HCT116 (cell line): ENCODE measurements at regions not wholly inside any gene's neighbourhood (a gene's known extent, or its start where the extent isn't known, plus 50 kb on each side); places are given as distances from the start of the nearest gene placed in this dataset.
"Not testable (repeated sequence)": the region's sequence is repeated elsewhere in the genome, so short reads cannot be mapped to it uniquely, and the experiment has no call there.

Source experiments
- ATAC-seq: fragments of 200-7000 bp; cut with Tn5 transposase; 2 replicates; pipeline ENCODE4 v1.9.1; 2020; ENCODE audit warnings: mild to moderate bottlenecking, moderate library complexity
- BruUV-seq: library from RNA; stranded (reverse); fragments of 400-500 nt; replicated peaks from 2 replicates; lab custom pipeline; 2021; lab: Mats Ljungman, UMichigan
- CTCF ChIA-PET: fragments of 300-600 bp; sonication (Branson Sonifier 250); formaldehyde crosslinking; loops from one replicate; lab custom pipeline; 2021; ENCODE audit warnings: antibody characterized with exemption; lab: Charles Lee
- POLR2A ChIA-PET: fragments of 300-600, 350-600 bp; sonication (Branson Sonifier 250); formaldehyde crosslinking; loops from one replicate; lab custom pipeline; 2021; ENCODE audit warnings: antibody characterized with exemption; lab: Charles Lee
- RAD21 ChIA-PET, 2 experiments: fragments of 300-600 bp; sonication (Branson Sonifier 250); formaldehyde crosslinking; loops; one replicate each; lab custom pipeline; 2023; ENCODE audit warnings: low total read pairs in 2 of 2; ENCODE audit not compliant: uncharacterized antibody in 2 of 2, unreplicated experiment in 2 of 2, low non-redundant PET in 1 of 2; lab: Charles Lee
- DNase-seq: peaks from one replicate; pipeline ENCODE4 v3.0.0-alpha.2; 2010; ENCODE audit warnings: low read depth, low spot score
- H2AFZ ChIP-seq: fragments of 200-600 bp; shearing (Covaris generic), sonication (generic); 2 replicates; pipeline ENCODE4 v1.6.1; 2017; ENCODE audit warnings: low read depth, mixed run types, mixed read lengths, antibody characterized with exemption, low read length; ENCODE audit not compliant: poor library complexity, severe bottlenecking
- H3K27ac ChIP-seq: 2 replicates; pipeline ENCODE4 v1.5.1; 2012; ENCODE audit warnings: low read depth, low read length
- H3K27me3 ChIP-seq: fragments of 200-600 bp; sonication (generic); 2 replicates; pipeline ENCODE4 v1.6.1; 2016; ENCODE audit warnings: mixed run types, low read length, mixed read lengths; ENCODE audit not compliant: insufficient read depth
- H3K36me3 ChIP-seq, 2 experiments: fragments of 200-500 bp in 1 of 2; fragments of 200-600 bp in 1 of 2; sonication (Bioruptor generic) in 1 of 2; sonication (generic) in 1 of 2; 2 replicates each; pipeline versions ENCODE4 v1.5.1 to v1.6.1; 2014 to 2016; ENCODE audit warnings: low read length in 2 of 2, inconsistent platforms in 1 of 2, mixed read lengths in 1 of 2, mixed run types in 1 of 2; ENCODE audit not compliant: insufficient read depth in 2 of 2, control insufficient read depth in 1 of 2
- H3K4me1 ChIP-seq, 2 experiments: fragments of 200-600 bp in 1 of 2; sonication (generic) in 1 of 2; 2 replicates each; pipeline versions ENCODE4 v1.5.1 to v1.6.1; 2012 to 2017; ENCODE audit warnings: low read length in 2 of 2, inconsistent platforms in 1 of 2, mild to moderate bottlenecking in 1 of 2, mixed read lengths in 1 of 2, mixed run types in 1 of 2, moderate library complexity in 1 of 2; ENCODE audit not compliant: insufficient read depth in 2 of 2, control insufficient read depth in 1 of 2
- H3K4me2 ChIP-seq: fragments of 200-600 bp; sonication (generic); 2 replicates; pipeline ENCODE4 v1.6.1; 2017; ENCODE audit warnings: mixed run types, low read length, mixed read lengths
- H3K4me3 ChIP-seq, 2 experiments: fragments of 200-600 bp in 1 of 2; sonication (generic) in 1 of 2; replicated peaks in 1 of 2; 2 replicates each; pipeline ENCODE4 v1.5.1; 2011 to 2016; ENCODE audit warnings: low read length in 2 of 2, control low read depth in 1 of 2, low read depth in 1 of 2, mild to moderate bottlenecking in 1 of 2, mixed read lengths in 1 of 2, mixed run types in 1 of 2
- H3K79me2 ChIP-seq: fragments of 200-600 bp; sonication (generic); 2 replicates; pipeline ENCODE4 v1.6.1; 2017; ENCODE audit warnings: mild to moderate bottlenecking, mixed run types, low read length, moderate library complexity, mixed read lengths; ENCODE audit not compliant: insufficient read depth
- H3K9ac ChIP-seq: fragments of 200-600 bp; sonication (generic); 2 replicates; pipeline ENCODE4 v1.6.1; 2016; ENCODE audit warnings: low read length, mixed read lengths
- H3K9me2 ChIP-seq: fragments of 200-600 bp; sonication (generic), shearing (Covaris generic); 2 replicates; pipeline ENCODE4 v1.6.1; 2017; ENCODE audit warnings: mixed run types, mild to moderate bottlenecking, moderate library complexity; ENCODE audit not compliant: insufficient read depth
- H3K9me3 ChIP-seq, 2 experiments: fragments of 200-500 bp in 1 of 2; fragments of 200-600 bp in 1 of 2; sonication (Bioruptor generic) in 1 of 2; sonication (generic) in 1 of 2; 2 replicates each; pipeline ENCODE4 v1.6.1; 2014 to 2017; ENCODE audit warnings: low read length in 2 of 2, mixed read lengths in 2 of 2, inconsistent platforms in 1 of 2, low read depth in 1 of 2, mild to moderate bottlenecking in 1 of 2, mixed run types in 1 of 2, moderate library complexity in 1 of 2; ENCODE audit not compliant: control insufficient read depth in 1 of 2, insufficient read depth in 1 of 2
- H4K20me1 ChIP-seq: fragments of 200-600 bp; sonication (generic), shearing (Covaris generic); 2 replicates; pipeline ENCODE4 v1.6.1; 2017; ENCODE audit warnings: mixed run types, mild to moderate bottlenecking, moderate library complexity; ENCODE audit not compliant: insufficient read depth
- intact Hi-C: fragments of 100-400 bp; cut with micrococcal nuclease; formaldehyde crosslinking; loops from 2 replicates; pipeline ENCODE4 v1.10.0; 2022

DNA sequence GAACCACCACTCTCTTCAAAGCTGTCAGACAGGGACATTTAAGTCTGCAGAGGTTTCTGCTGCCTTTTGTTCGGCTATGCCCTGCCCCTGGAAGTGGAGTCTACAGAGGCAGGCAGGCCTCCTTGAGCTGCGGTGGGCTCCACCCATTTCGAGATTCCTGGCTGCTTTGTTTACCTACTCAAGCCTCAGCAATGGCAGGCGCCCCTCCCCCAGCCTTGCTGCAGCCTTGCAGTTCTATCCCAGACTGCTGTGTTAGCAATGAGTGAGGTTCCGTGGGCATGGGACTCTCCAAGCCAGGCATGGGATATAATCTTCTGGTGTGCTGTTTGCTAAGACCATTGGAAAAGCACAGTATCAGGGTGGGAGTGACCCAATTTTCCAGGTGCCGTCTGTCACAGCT, 417.2 kb downstream of the KIF20B start:
- H3K9ac ChIP-seq, H3K27ac ChIP-seq, H3K27me3 ChIP-seq, CTCF ChIA-PET, POLR2A ChIA-PET, DNase-seq, H3K4me3 ChIP-seq, H3K4me2 ChIP-seq, H2AFZ ChIP-seq, ATAC-seq, RAD21 ChIA-PET, H3K36me3 ChIP-seq, H3K9me3 ChIP-seq, intact Hi-C loops, H4K20me1 ChIP-seq, H3K79me2 ChIP-seq, BruUV-seq, H3K9me2 ChIP-seq, H3K4me1 ChIP-seq: not testable (repeated sequence)

GRCh38 chr10:90119631-90120280, 418.4 kb downstream of the KIF20B start:
- H3K27me3 ChIP-seq, H3K36me3 ChIP-seq, H3K4me3 ChIP-seq, BruUV-seq, H3K79me2 ChIP-seq, H3K9ac ChIP-seq, H3K4me2 ChIP-seq, H2AFZ ChIP-seq, POLR2A ChIA-PET, H3K27ac ChIP-seq, CTCF ChIA-PET, H4K20me1 ChIP-seq, intact Hi-C loops, H3K9me2 ChIP-seq, DNase-seq, H3K9me3 ChIP-seq, ATAC-seq, RAD21 ChIA-PET, H3K4me1 ChIP-seq: not testable (repeated sequence)
